Common myeloid progenitor, CD34-positive (primary cell): ENCODE measurements at regions not wholly inside any gene's neighbourhood (a gene's known extent, or its start where the extent isn't known, plus 50 kb on each side); places are given as distances from the start of the nearest gene placed in this dataset.

Experiments used
- CTCF ChIA-PET: fragments of 350-600 bp; sonication (Branson Sonifier 250); formaldehyde crosslinking; loops from one replicate; lab custom pipeline; 2021; ENCODE audit warnings: antibody characterized with exemption; lab: Charles Lee
- POLR2A ChIA-PET: fragments of 350-600 bp; sonication (Branson Sonifier 250); formaldehyde crosslinking; loops from one replicate; lab custom pipeline; 2021; ENCODE audit warnings: antibody characterized with exemption; lab: Charles Lee
- DNase-seq, 3 donors: peaks; one replicate each; pipeline versions ENCODE4 v3.0.0 to v3.0.0-alpha.2; 2013
- H3K27ac ChIP-seq, 2 experiments: 1 replicate in 1 of 2; 2 replicates in 1 of 2; pipeline ENCODE4 v1.7.0; 2013; ENCODE audit warnings: inconsistent platforms in 2 of 2, low read length in 2 of 2, mild to moderate bottlenecking in 2 of 2, low read depth in 1 of 2, moderate library complexity in 1 of 2; ENCODE audit not compliant: severe bottlenecking in 2 of 2, insufficient read depth in 1 of 2, poor library complexity in 1 of 2
- H3K27me3 ChIP-seq, 5 experiments: replicated peaks in 2 of 5; 1 replicate in 3 of 5; 2 replicates in 2 of 5; pipeline versions ENCODE4 v1.6.1 to v1.7.0; 2013; ENCODE audit warnings: low read length in 4 of 5, mild to moderate bottlenecking in 2 of 5, moderate library complexity in 2 of 5, inconsistent platforms in 1 of 5; ENCODE audit not compliant: insufficient read depth in 5 of 5, control insufficient read depth in 4 of 5
- H3K36me3 ChIP-seq, 4 experiments: 1 replicate in 2 of 4; 2 replicates in 2 of 4; pipeline versions ENCODE4 v1.6.1 to v1.7.0; 2013; ENCODE audit warnings: low read length in 3 of 4, control low read depth in 1 of 4, mild to moderate bottlenecking in 1 of 4; ENCODE audit not compliant: control insufficient read depth in 4 of 4, insufficient read depth in 4 of 4
- H3K4me1 ChIP-seq, 4 experiments: 1 replicate in 3 of 4; 2 replicates in 1 of 4; pipeline versions ENCODE4 v1.6.1 to v1.7.1; 2013; ENCODE audit warnings: low read length in 3 of 4, mild to moderate bottlenecking in 3 of 4, control low read depth in 1 of 4, inconsistent platforms in 1 of 4, moderate library complexity in 1 of 4; ENCODE audit not compliant: control insufficient read depth in 4 of 4, insufficient read depth in 4 of 4; ENCODE audit errors: control extremely low read depth in 1 of 4
- H3K4me3 ChIP-seq, 7 experiments: 1 replicate in 4 of 7; 2 replicates in 3 of 7; pipeline versions ENCODE4 v1.5.1 to v1.7.0; 2013; ENCODE audit warnings: mild to moderate bottlenecking in 7 of 7, low read length in 6 of 7, moderate library complexity in 6 of 7, inconsistent platforms in 2 of 7, low read depth in 2 of 7, control low read depth in 1 of 7; ENCODE audit not compliant: insufficient read depth in 4 of 7, control insufficient read depth in 1 of 7; ENCODE audit errors: extremely low read depth in 1 of 7
- H3K9me3 ChIP-seq, 5 experiments: 1 replicate in 4 of 5; 2 replicates in 1 of 5; pipeline versions ENCODE4 v1.6.1 to v1.7.1; 2013; ENCODE audit warnings: low read length in 4 of 5, mild to moderate bottlenecking in 2 of 5, inconsistent platforms in 1 of 5, low read depth in 1 of 5, moderate library complexity in 1 of 5; ENCODE audit not compliant: control insufficient read depth in 4 of 5, insufficient read depth in 2 of 5; ENCODE audit errors: control extremely low read depth in 1 of 5
- WGBS: methylation state at CpG from one replicate; pipeline ENCODE4 v1.1.5; 2013; ENCODE audit not compliant: insufficient coverage; 5-methylcytosine and 5-hydroxymethylcytosine counted together

DNA sequence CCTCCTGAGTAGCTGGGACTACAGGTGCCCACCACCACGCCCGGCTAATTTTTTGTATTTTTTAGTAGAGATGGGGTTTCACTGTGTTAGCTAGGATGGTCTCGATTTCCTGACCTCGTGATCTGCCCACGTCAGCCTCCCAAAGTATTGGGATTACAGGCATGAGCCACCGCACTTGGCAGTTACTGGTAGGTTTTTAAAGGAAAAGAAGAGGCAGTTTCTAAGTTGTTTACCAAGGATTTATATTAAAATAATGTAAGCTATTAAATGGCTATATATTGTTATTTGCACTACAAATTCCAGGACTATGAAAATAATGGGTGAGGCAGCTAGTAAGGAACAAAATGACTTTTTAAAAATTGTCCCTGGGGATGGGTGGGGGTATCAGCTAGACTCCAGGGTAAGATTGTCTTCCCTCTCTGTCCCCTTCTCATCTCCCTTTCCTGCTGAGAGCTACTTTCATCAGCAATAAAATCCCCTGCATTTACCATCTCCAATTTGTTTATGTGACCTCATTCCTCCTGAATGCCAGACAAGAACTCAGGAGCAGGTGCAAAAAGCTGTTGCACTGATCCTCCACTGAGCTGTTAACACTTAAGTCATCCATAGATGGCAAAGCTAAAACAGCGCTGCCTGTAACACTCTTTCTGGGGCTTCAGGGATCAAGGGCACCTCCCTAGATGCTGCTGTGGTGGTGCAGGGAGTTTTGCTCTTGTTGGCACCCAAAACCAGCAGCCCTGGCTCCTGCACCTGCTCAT, 165.2 kb downstream of the ZPLD1 start:
- no peak overlapping the region for H3K4me3 ChIP-seq
- CTCF ChIA-PET: no interaction called here
- POLR2A ChIA-PET: no interaction called here
- H3K27ac ChIP-seq: no peak overlapping the region
- WGBS: 96% methylated on average over 3 of the region's 7 CpGs
- no peaks in the 10 kb centered on the region for H3K9me3 ChIP-seq
- peaks cover 0 to 1% (median 0%) of the 10 kb centered on the region in 5 experiments for H3K27me3 ChIP-seq
- H3K4me1 ChIP-seq: no peaks in the 10 kb centered on the region
- no peak for DNase-seq
- no peaks in the 10 kb centered on the region for H3K36me3 ChIP-seq

DNA sequence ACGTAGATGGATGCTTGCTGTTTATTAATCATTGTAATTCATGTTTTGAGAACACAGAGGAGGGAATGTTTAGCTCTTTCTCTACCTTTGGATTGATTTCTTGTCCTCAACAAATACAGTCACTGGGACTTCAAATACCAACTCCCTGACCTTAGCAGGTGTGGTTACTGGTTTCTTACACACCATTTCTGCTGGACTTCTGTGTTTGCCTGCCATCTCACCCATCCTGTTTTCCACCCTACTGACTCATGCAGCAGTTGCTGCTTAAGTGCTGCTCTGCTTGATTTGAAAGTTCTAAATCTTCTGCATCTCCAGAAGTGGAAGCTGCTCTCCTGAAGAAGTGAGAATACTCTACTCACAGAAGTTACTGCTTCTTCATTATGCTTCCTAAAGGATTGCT, 170.3 kb downstream of the ZPLD1 start:
- no peak overlapping the region for H3K27ac ChIP-seq
- WGBS: no CpG with 5 or more reads among the region's 1 CpG
- peaks cover 0 to 3% (median 0%) of the 10 kb centered on the region in 5 experiments for H3K27me3 ChIP-seq
- ChIA-PET POLR2A (no interaction called here), CTCF (no interaction called here)
- H3K4me3 ChIP-seq: no peak overlapping the region
- H3K36me3 ChIP-seq: no peaks in the 10 kb centered on the region
- no peaks in the 10 kb centered on the region for H3K4me1 ChIP-seq
- no peak for DNase-seq
- no peaks in the 10 kb centered on the region for H3K9me3 ChIP-seq

DNA sequence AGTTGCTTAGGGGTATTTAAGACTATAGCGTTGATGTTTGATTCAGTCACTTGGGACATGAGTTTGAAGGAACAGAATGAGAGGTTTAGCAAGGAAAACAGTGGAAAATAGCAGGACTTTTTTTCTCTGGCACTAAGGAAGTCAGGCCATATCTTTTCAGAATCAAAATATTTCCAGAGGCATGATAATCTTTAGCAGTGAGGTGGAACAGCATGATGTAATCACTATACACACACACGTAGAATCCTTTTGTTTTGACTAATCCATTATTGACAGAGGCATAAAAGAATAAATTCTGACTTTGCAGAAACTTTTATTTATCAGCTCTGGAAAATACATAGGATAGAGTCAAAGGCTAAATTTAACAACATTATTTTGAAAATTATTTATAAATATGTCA, 174.1 kb downstream of the ZPLD1 start:
- CTCF ChIA-PET: no interaction called here
- POLR2A ChIA-PET: no interaction called here
- Histone ChIP-seq H3K27ac (no peak overlapping the region), H3K27me3 (peaks cover 0 to 3% (median 0%) of the 10 kb centered on the region in 5 experiments), H3K36me3 (no peaks in the 10 kb centered on the region), H3K4me1 (no peaks in the 10 kb centered on the region), H3K4me3 (no peak overlapping the region), H3K9me3 (peaks cover 0 to 1% (median 0%) of the 10 kb centered on the region in 5 experiments)
- no CpG with 5 or more reads among the region's 2 CpGs for WGBS
- no peak for DNase-seq

DNA sequence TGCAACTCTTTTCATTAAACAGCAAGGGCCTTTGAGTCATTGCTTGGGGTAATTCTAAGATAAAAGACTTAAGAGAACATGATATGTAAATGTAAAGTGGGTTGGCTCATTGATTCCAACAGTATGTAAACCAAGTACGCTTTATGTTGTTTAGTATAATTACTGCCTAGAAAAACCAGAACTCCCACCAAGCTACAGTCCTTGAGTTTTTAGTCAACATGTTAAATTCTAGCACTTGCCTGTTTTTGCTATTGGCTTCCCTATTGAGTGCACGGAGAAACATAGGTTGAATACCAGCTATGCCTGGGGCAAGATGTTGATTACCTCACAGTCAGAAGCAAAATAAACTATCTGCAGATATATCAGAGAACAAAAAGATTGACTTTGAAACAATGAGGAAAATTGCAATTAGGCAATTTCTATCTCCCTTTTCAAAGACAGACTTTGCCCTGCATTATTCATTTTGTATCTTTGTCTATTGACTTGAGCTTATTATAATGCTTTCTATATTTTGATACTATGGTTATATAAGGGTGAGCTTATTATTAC, 179.3 kb downstream of the ZPLD1 start:
- H3K4me1 ChIP-seq: no peaks in the 10 kb centered on the region
- no peak for DNase-seq
- no peak overlapping the region for H3K27ac ChIP-seq
- peaks cover 0 to 1% (median 0%) of the 10 kb centered on the region in 5 experiments for H3K9me3 ChIP-seq
- H3K4me3 ChIP-seq: no peak overlapping the region
- ChIA-PET CTCF (no interaction called here), POLR2A (no interaction called here)
- no peaks in the 10 kb centered on the region for H3K27me3 ChIP-seq
- 100% methylated on average over 1 of the region's 2 CpGs for WGBS
- H3K36me3 ChIP-seq: no peaks in the 10 kb centered on the region

DNA sequence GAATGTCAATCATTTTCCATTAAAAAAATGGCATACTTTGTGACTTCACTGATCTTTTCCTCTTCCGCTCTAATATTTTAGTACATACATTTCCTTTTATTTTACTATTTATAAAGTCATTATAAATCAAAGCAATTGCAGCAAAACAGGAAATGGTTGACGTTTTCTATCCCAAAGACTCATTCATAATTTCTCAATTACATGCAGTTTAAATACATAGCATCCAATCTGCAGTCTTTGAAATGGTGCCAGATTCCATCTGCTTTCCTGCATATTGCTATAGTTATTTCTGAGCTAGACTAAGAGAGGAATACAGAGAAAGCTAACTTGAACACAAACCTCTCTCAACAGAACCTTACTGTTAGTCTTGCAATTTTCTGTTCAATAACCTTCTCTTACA, 179.8 kb downstream of the ZPLD1 start:
- H3K9me3 ChIP-seq: peaks cover 0 to 1% (median 0%) of the 10 kb centered on the region in 5 experiments
- no peak for DNase-seq
- WGBS: 13% methylated on average over 1 of the region's 2 CpGs
- no peak overlapping the region for H3K27ac ChIP-seq
- H3K4me3 ChIP-seq: no peak overlapping the region
- H3K4me1 ChIP-seq: no peaks in the 10 kb centered on the region
- no peaks in the 10 kb centered on the region for H3K36me3 ChIP-seq
- no peaks in the 10 kb centered on the region for H3K27me3 ChIP-seq
- CTCF ChIA-PET: no interaction called here
- POLR2A ChIA-PET: no interaction called here

DNA sequence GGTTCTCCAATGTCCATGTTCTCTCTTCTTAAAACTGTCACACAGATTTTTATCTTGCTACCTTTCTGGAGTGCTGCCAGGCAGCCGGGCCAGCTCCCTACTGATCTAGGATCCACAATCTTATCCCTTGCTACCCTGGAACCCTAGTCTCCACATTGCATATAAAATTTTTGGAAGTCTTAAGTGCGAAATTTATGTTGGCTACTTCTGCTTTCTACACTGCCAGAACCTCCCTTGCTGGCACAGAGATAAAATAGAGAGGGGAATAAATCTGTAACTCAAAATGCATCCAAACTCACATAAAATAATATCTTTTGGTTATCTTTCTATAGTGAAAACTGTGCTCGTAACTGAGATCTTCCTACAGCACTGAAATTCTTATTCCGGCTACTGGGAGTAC, 182.6 kb downstream of the ZPLD1 start:
- no peak for DNase-seq
- H3K27me3 ChIP-seq: no peaks in the 10 kb centered on the region

DNA sequence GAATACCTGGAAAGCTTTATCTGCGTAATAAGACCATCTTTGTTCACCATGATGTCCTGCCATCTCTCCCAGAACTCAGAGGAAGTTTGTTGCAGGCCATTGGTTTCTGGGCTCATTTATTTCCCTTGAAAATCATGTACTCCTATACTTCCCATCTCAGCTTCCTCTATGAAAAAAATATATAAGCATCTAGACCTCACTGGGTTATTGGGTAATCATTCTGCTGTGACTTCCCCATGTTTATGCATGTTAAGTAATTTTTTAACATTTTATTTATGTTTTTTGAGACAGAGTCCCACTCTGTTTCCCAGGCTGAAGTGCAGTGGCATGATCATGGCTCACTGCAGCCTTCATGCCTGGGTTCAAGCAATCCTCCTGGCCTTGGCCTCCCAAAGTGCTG, 184.5 kb downstream of the ZPLD1 start:
- 100% methylated on average over 1 of the region's 1 CpG for WGBS
- no peaks in the 10 kb centered on the region for H3K36me3 ChIP-seq
- H3K4me1 ChIP-seq: no peaks in the 10 kb centered on the region
- DNase-seq: no peak
- ChIA-PET POLR2A (no interaction called here), CTCF (no interaction called here)
- H3K27me3 ChIP-seq: no peaks in the 10 kb centered on the region
- no peaks in the 10 kb centered on the region for H3K9me3 ChIP-seq
- H3K4me3 ChIP-seq: no peak overlapping the region
- H3K27ac ChIP-seq: no peak overlapping the region

More for the DNA sequence above, 182.6 kb downstream of the ZPLD1 start:
- 100% methylated on average over 1 of the region's 4 CpGs for WGBS
- no peaks in the 10 kb centered on the region for H3K36me3 ChIP-seq
- no peak overlapping the region for H3K4me3 ChIP-seq
- POLR2A ChIA-PET: no interaction called here
- H3K9me3 ChIP-seq: peaks cover 0 to 1% (median 0%) of the 10 kb centered on the region in 5 experiments
- no peak overlapping the region for H3K27ac ChIP-seq
- H3K4me1 ChIP-seq: no peaks in the 10 kb centered on the region
- CTCF ChIA-PET: no interaction called here
